SH-SY5Y (cell line): ENCODE measurements at regions not wholly inside any gene's neighbourhood (a gene's known extent, or its start where the extent isn't known, plus 50 kb on each side); places are given as distances from the start of the nearest gene placed in this dataset.

Experiments used
- GATA2 ChIP-seq: IDR thresholded peaks from 2 replicates; pipeline ENCODE4 v1.6.1; 2011; ENCODE audit warnings: mild to moderate bottlenecking, low read depth, low read length
- GATA3 ChIP-seq: IDR thresholded peaks from 2 replicates; pipeline ENCODE4 v1.6.1; 2011; ENCODE audit warnings: low read depth, mild to moderate bottlenecking, low read length, moderate library complexity

- TF ChIP-seq GATA3 (no peak), GATA2 (no peak)
These were observed 1265.1 kb upstream of the CDH8 start for GRCh38 chr16:63301349-63301748.
